ENCODE measurements at regions not wholly inside any gene's neighbourhood (a gene's known extent, or its start where the extent isn't known, plus 50 kb on each side); places are given as distances from the start of the nearest gene placed in this dataset.

GRCh38 chr2:128519517-128520215 lies 201.0 kb upstream of the HS6ST1 start:
- Histone ChIP-seq H3K9me3 (ENCODE audit: low read depth) (no peaks in the 10 kb centered on the region), H3K79me2 (ENCODE audit: low read depth) (no peaks in the 10 kb centered on the region), H3F3A (ENCODE audit: low read depth) (no peaks in the 10 kb centered on the region), H3K4me3 (no peak overlapping the region), H3K27ac (no peak overlapping the region), H2AFZ (replicated peaks) (no peak overlapping the region), H3K9ac (no peak overlapping the region), H3K27me3 (no peaks in the 10 kb centered on the region), H3K4me2 (no peak overlapping the region), H3K4me1 (peaks cover 3% of the 10 kb centered on the region), H3K36me3 (no peaks in the 10 kb centered on the region), H4K20me1 (ENCODE audit: low read depth) (no peaks in the 10 kb centered on the region)
- Mint-ChIP-seq H3K36me3 (peaks cover 2% of the 10 kb centered on the region), H3K9me3 (peaks cover 10% of the 10 kb centered on the region), H3K27ac (peak overlapping the region; percentile 47), H3K27me3 (ENCODE audit: insufficient read depth, low read depth) (no peaks in the 10 kb centered on the region), H3K4me3 (no peak overlapping the region), H3K4me1 (peaks cover 17% of the 10 kb centered on the region)
- TF ChIP-seq EZH2phosphoT487 (IDR thresholded peaks at IDR 0.05) (no peak), EZH2 (IDR thresholded peaks at IDR 0.05) (no peak), CTCF (IDR thresholded peaks at IDR 0.05) (no peak)
- DNase-seq (ENCODE audit: low spot score) = no peak

GRCh38 chr2:128520340-128520739 lies 201.7 kb upstream of the HS6ST1 start:
- Mint-ChIP-seq H3K4me3 (no peak overlapping the region), H3K4me1 (peaks cover 17% of the 10 kb centered on the region), H3K27me3 (ENCODE audit: insufficient read depth, low read depth) (no peaks in the 10 kb centered on the region), H3K9me3 (peaks cover 10% of the 10 kb centered on the region), H3K36me3 (peaks cover 2% of the 10 kb centered on the region), H3K27ac (peak overlapping the region; percentile 47)
- Histone ChIP-seq H3K9ac (no peak overlapping the region), H3K27ac (no peak overlapping the region), H3K36me3 (no peaks in the 10 kb centered on the region), H2AFZ (replicated peaks) (no peak overlapping the region), H3K4me3 (no peak overlapping the region), H3K27me3 (no peaks in the 10 kb centered on the region), H3K79me2 (ENCODE audit: low read depth) (no peaks in the 10 kb centered on the region), H3K4me1 (peaks cover 3% of the 10 kb centered on the region), H3K9me3 (ENCODE audit: low read depth) (no peaks in the 10 kb centered on the region), H3F3A (ENCODE audit: low read depth) (no peaks in the 10 kb centered on the region), H4K20me1 (ENCODE audit: low read depth) (no peaks in the 10 kb centered on the region), H3K4me2 (no peak overlapping the region)
- no peak for DNase-seq (ENCODE audit: low spot score)
- TF ChIP-seq CTCF (IDR thresholded peaks at IDR 0.05) = no peak
- TF ChIP-seq EZH2phosphoT487 (IDR thresholded peaks at IDR 0.05) = no peak
- no peak for TF ChIP-seq EZH2 (IDR thresholded peaks at IDR 0.05)

- Histone ChIP-seq H3K9me3 (ENCODE audit: low read depth) (no peaks in the 10 kb centered on the region), H3K36me3 (no peaks in the 10 kb centered on the region), H3K4me3 (no peak overlapping the region), H3K4me2 (no peak overlapping the region), H3K27me3 (no peaks in the 10 kb centered on the region), H4K20me1 (ENCODE audit: low read depth) (no peaks in the 10 kb centered on the region), H3K4me1 (peaks cover 3% of the 10 kb centered on the region), H3K9ac (no peak overlapping the region), H3K27ac (no peak overlapping the region), H3F3A (ENCODE audit: low read depth) (no peaks in the 10 kb centered on the region), H3K79me2 (ENCODE audit: low read depth) (no peaks in the 10 kb centered on the region), H2AFZ (replicated peaks) (no peak overlapping the region)
- TF ChIP-seq EZH2 (IDR thresholded peaks at IDR 0.05) = no peak
- no peak for TF ChIP-seq EZH2phosphoT487 (IDR thresholded peaks at IDR 0.05)
- TF ChIP-seq CTCF (IDR thresholded peaks at IDR 0.05) = no peak
- peak overlapping the region; percentile 60 for H3K27ac Mint-ChIP-seq
- peaks cover 10% of the 10 kb centered on the region for H3K9me3 Mint-ChIP-seq
- peaks cover 2% of the 10 kb centered on the region for H3K36me3 Mint-ChIP-seq
- DNase-seq (ENCODE audit: low spot score) = no peak
- no peaks in the 10 kb centered on the region for H3K27me3 Mint-ChIP-seq (ENCODE audit: insufficient read depth, low read depth)
- peaks cover 17% of the 10 kb centered on the region for H3K4me1 Mint-ChIP-seq
- no peak overlapping the region for H3K4me3 Mint-ChIP-seq
Measured at GRCh38 chr2:128520791-128521190, 202.1 kb upstream of the HS6ST1 start.

All from neural progenitor cell (in vitro differentiated cells).